Colonic mucosa (tissue), 4 donors: ENCODE measurements at regions not wholly inside any gene's neighbourhood (a gene's known extent, or its start where the extent isn't known, plus 50 kb on each side); places are given as distances from the start of the nearest gene placed in this dataset.

Source experiments
- DNase-seq: peaks from one replicate; pipeline ENCODE4 v3.0.0-alpha.2; 2020
- H3K27ac ChIP-seq: fragments of 200-600 bp; one replicate; pipeline ENCODE4 v1.8.0; 2021
- H3K27me3 ChIP-seq: fragments of 200-600 bp; one replicate; pipeline ENCODE4 v1.8.0; 2021
- H3K36me3 ChIP-seq: fragments of 200-600 bp; one replicate; pipeline ENCODE4 v1.8.0; 2021
- H3K4me1 ChIP-seq: fragments of 200-600 bp; one replicate; pipeline ENCODE4 v1.8.0; 2021; ENCODE audit warnings: mild to moderate bottlenecking
- H3K4me3 ChIP-seq: fragments of 200-600 bp; one replicate; pipeline ENCODE4 v1.8.0; 2021
- H3K9ac ChIP-seq, 2 donors: one replicate each; pipeline ENCODE4 v1.7.0; 2013; ENCODE audit warnings: control low read depth in 2 of 2, low read depth in 2 of 2, low read length in 2 of 2
- H3K9me3 ChIP-seq: fragments of 200-600 bp; one replicate; pipeline ENCODE4 v1.8.0; 2021
- intact Hi-C: fragments of 100-400 bp; cut with DNase I; formaldehyde crosslinking; loops from one replicate; pipeline ENCODE4 v1.14.1; 2022
- TF ChIP-seq, protein P1 (sequence below): fragments of 200-600 bp; IDR thresholded peaks from one replicate; pipeline ENCODE4 v1.8.0; 2022; ENCODE audit warnings: antibody characterized with exemption, mild to moderate bottlenecking
- donor health status: healthy.
- donor health status: DM: no; HTN: no; CAD: no.
- donor health status: DM: no; HTN: no; CAD: no.

DNA sequence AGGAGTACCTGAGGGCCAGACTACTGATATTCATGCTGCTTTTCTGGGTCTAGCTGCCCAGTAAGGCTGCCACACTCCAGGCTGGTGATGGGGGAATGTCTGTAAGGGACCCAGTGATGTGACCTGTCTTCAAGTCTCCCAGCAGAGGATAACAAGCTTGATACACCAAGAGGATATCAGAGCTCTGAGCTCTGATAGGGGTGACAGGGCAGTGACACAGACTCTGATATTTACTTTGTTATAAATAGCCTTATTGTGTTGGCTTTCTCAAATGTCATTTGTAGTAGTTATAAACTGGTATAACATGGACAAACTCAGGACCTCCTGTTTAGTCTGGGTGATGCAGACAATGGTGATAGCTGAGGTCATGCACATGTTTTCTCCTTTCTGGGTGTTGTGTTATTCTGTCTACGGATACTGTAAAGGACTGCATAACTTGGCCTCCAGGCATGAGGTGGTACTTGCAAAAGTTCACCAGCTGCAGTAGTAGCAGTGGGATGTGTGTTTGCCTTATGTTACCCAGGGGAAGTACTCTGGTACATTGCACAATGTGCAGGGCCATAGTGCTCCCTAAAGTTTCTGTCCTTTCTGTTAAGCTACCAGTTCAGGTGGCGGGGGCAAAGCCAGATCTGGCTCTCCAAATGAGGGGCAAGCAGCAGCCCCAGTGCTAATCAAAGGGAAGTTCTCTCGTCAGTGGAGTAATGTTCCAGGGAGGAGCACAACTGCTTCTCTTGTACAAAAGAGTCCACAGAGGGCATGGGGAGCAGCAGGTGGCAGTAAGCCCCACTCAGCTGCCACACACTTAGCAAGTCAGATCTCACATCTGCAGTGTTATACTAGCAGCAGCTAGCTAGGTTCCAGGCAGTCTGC is 812.2 kb downstream of the JRKL start:
- Histone ChIP-seq H3K4me3 (no peak overlapping the region), H3K9ac (no peak overlapping the region), H3K27ac (no peak overlapping the region), H3K9me3 (no peaks in the 10 kb centered on the region), H3K4me1 (no peaks in the 10 kb centered on the region), H3K36me3 (no peaks in the 10 kb centered on the region), H3K27me3 (no peaks in the 10 kb centered on the region)
- no peak for DNase-seq
- TF ChIP-seq, protein P1, sequence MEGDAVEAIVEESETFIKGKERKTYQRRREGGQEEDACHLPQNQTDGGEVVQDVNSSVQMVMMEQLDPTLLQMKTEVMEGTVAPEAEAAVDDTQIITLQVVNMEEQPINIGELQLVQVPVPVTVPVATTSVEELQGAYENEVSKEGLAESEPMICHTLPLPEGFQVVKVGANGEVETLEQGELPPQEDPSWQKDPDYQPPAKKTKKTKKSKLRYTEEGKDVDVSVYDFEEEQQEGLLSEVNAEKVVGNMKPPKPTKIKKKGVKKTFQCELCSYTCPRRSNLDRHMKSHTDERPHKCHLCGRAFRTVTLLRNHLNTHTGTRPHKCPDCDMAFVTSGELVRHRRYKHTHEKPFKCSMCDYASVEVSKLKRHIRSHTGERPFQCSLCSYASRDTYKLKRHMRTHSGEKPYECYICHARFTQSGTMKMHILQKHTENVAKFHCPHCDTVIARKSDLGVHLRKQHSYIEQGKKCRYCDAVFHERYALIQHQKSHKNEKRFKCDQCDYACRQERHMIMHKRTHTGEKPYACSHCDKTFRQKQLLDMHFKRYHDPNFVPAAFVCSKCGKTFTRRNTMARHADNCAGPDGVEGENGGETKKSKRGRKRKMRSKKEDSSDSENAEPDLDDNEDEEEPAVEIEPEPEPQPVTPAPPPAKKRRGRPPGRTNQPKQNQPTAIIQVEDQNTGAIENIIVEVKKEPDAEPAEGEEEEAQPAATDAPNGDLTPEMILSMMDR = no peak
- intact Hi-C loops = no loop called here

DNA sequence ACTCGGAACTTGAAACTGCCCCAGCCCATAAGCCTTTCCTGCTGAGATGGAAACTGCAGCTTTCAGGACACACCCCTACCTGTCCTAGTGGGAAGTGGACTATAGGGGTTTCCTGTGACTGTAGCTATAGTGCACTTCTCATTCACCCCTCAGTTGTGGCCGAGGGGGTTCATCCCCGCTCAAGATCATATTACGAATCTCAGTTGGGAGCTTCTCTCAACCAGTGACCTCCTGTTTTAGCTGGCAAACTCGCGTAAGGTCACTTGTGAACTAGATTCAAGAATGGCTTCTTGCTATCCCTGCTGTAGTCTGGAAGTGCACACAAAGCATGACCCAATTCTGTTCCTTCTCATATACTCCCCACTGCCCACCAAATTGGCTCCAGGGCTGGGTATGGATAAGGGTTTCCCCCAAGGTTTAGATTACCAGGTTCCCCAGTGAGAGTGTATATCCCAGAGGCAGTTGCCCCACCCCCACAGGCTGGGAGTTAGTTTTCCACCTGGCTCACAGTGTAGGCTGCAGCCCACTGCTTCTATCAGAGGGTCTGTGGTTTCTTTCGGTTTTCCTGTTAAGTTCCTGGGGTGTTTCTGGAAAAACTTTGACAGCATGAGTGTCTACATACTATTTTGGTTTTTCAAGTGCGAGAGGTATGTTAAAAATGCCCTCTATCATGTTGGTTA is 812.9 kb downstream of the JRKL start:
- intact Hi-C loops = no loop called here
- TF ChIP-seq, protein P1 = no peak

DNA sequence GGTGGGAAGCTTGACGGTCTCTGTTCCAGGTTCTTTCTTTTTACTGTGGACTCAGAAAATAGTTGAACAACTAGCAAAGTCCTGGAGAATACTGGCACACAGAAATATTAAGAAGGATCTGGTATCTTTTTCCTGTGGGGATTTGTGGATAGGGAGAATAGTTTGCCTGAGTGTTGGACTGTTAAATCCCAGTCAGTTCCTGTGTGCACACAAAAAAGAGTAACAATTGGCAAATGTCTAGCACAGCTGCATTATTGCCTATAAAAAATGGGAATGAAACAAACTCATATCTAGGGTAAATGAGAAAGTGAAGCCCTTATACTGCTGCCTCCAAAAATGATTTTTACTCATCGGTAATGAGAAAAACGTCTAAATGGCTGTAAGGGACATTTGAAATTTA is 828.2 kb downstream of the JRKL start:
- H3K9ac ChIP-seq = no peak overlapping the region
- H3K27me3 ChIP-seq = no peaks in the 10 kb centered on the region

More for the DNA sequence above, 812.9 kb downstream of the JRKL start:
- Histone ChIP-seq H3K27ac (no peak overlapping the region), H3K36me3 (no peaks in the 10 kb centered on the region), H3K9me3 (no peaks in the 10 kb centered on the region), H3K4me1 (no peaks in the 10 kb centered on the region), H3K27me3 (no peaks in the 10 kb centered on the region), H3K9ac (no peak overlapping the region), H3K4me3 (no peak overlapping the region)
- no peak for DNase-seq

DNA sequence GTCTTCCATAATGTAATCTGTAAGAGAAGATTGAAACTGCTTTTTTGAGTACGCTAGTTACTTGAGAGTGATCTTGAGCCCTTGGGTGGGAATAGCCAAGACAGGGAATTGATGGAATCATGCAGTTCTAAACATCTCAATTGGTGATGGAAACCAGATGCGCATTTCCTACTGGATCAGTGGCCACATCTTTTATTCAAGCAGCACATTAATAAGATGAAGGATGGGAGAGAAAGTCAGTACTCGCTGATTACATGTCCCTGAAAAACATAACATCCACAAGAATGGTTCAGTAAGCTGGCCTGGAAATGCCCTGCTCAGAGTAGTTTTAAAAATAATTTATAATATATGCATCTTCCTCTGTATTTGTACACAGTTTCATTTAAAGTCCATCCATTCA is 833.8 kb downstream of the JRKL start:
- H3K9me3 ChIP-seq = no peaks in the 10 kb centered on the region
- H3K27me3 ChIP-seq = no peaks in the 10 kb centered on the region

More for the DNA sequence above, 828.2 kb downstream of the JRKL start:
- Histone ChIP-seq H3K9me3 (no peaks in the 10 kb centered on the region), H3K4me3 (no peak overlapping the region), H3K36me3 (no peaks in the 10 kb centered on the region), H3K4me1 (no peaks in the 10 kb centered on the region), H3K27ac (no peak overlapping the region)
- no peak for DNase-seq
- intact Hi-C loops = no loop called here
- TF ChIP-seq, protein P1 = no peak

DNA sequence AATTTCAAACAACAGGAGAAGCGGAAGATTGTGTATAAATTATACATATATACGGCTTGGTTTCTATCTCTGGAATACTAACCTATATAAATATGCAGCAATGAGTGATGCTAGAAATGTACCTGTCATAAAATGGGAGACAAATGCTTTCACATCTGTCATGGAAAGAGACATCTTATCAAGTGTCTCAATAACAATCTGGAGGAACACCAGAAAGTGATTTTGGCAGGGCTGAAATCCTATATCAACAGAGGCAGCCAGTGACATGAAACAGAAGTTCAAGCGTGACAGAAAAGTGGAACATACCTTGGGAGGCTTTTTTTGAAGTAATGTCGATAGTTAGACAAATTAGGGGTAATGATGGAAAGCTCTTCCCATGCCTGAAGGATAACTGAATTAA is 834.6 kb downstream of the JRKL start:
- intact Hi-C loops = no loop called here
- H3K9ac ChIP-seq = no peak overlapping the region
- H3K36me3 ChIP-seq = no peaks in the 10 kb centered on the region
- H3K27ac ChIP-seq = no peak overlapping the region
- no peak overlapping the region for H3K4me3 ChIP-seq
- H3K27me3 ChIP-seq = no peaks in the 10 kb centered on the region
- H3K4me1 ChIP-seq = no peaks in the 10 kb centered on the region
- TF ChIP-seq, protein P1 = no peak
- H3K9me3 ChIP-seq = no peaks in the 10 kb centered on the region
- DNase-seq = no peak

More for the DNA sequence above, 833.8 kb downstream of the JRKL start:
- no peak overlapping the region for H3K4me3 ChIP-seq
- no peaks in the 10 kb centered on the region for H3K36me3 ChIP-seq
- H3K4me1 ChIP-seq = no peaks in the 10 kb centered on the region
- no peak for DNase-seq
- H3K27ac ChIP-seq = no peak overlapping the region
- no peak overlapping the region for H3K9ac ChIP-seq
- TF ChIP-seq, protein P1 = no peak
- intact Hi-C loops = no loop called here
